CD14-positive monocyte (primary cell): ENCODE measurements at regions not wholly inside any gene's neighbourhood (a gene's known extent, or its start where the extent isn't known, plus 50 kb on each side); places are given as distances from the start of the nearest gene placed in this dataset.

Experiments used
- DNase-seq, 3 donors: peaks; one replicate each; pipeline ENCODE4 v3.0.0-alpha.2; 2011 to 2022
- H2AFZ ChIP-seq: 2 replicates; pipeline ENCODE4 v1.6.0; 2012; ENCODE audit warnings: mild to moderate bottlenecking, low read depth, low read length, inconsistent platforms; ENCODE audit not compliant: insufficient read depth, poor library complexity, severe bottlenecking
- H3K27ac ChIP-seq, 2 donors: 1 replicate in 1 of 2; 2 replicates in 1 of 2; pipeline ENCODE4 v1.5.1; 2012 to 2013; ENCODE audit warnings: low read length in 2 of 2, control low read depth in 1 of 2, inconsistent platforms in 1 of 2, low read depth in 1 of 2, mild to moderate bottlenecking in 1 of 2
- H3K27me3 ChIP-seq, 2 donors: one replicate each; pipeline versions ENCODE4 v1.6.0 to v1.6.1; 2011 to 2013; ENCODE audit warnings: low read length in 2 of 2; ENCODE audit not compliant: control insufficient read depth in 2 of 2, insufficient read depth in 2 of 2
- H3K36me3 ChIP-seq, 2 donors: replicated peaks in 1 of 2; 1 replicate in 1 of 2; 2 replicates in 1 of 2; pipeline versions ENCODE4 v1.5.1 to v1.6.1; 2012 to 2013; ENCODE audit warnings: low read length in 2 of 2, control low read depth in 1 of 2, inconsistent platforms in 1 of 2, mild to moderate bottlenecking in 1 of 2; ENCODE audit not compliant: insufficient read depth in 2 of 2, control insufficient read depth in 1 of 2
- H3K4me1 ChIP-seq, 2 donors: 1 replicate in 1 of 2; 2 replicates in 1 of 2; pipeline versions ENCODE4 v1.5.1 to v1.6.1; 2012 to 2013; ENCODE audit warnings: low read length in 2 of 2, control low read depth in 1 of 2, inconsistent platforms in 1 of 2, mild to moderate bottlenecking in 1 of 2, moderate library complexity in 1 of 2; ENCODE audit not compliant: insufficient read depth in 2 of 2, control insufficient read depth in 1 of 2
- H3K4me2 ChIP-seq: replicated peaks from 2 replicates; pipeline ENCODE3; 2012; ENCODE audit warnings: low read length, moderate library complexity, mild to moderate bottlenecking; ENCODE audit not compliant: poor library complexity, severe bottlenecking; ENCODE audit errors: extremely low read depth
- H3K4me3 ChIP-seq, 3 experiments: fragments of 200-600 bp in 1 of 3; sonication (generic) in 1 of 3; replicated peaks in 1 of 3; 1 replicate in 2 of 3; 2 replicates in 1 of 3; pipeline ENCODE4 v1.5.1; 2011 to 2013; ENCODE audit warnings: low read length in 3 of 3, mild to moderate bottlenecking in 3 of 3, control low read depth in 2 of 3, low read depth in 2 of 3, inconsistent platforms in 1 of 3, moderate library complexity in 1 of 3
- H3K79me2 ChIP-seq: 2 replicates; pipeline ENCODE4 v1.6.0; 2012; ENCODE audit warnings: mild to moderate bottlenecking, control low read depth, inconsistent platforms, low read length, moderate library complexity; ENCODE audit not compliant: insufficient read depth
- H3K9ac ChIP-seq: 2 replicates; pipeline ENCODE4 v1.6.0; 2017; ENCODE audit warnings: low read length, mild to moderate bottlenecking; ENCODE audit not compliant: insufficient read depth, poor library complexity, severe bottlenecking
- H3K9me3 ChIP-seq, 2 donors: replicated peaks in 1 of 2; 1 replicate in 1 of 2; 2 replicates in 1 of 2; pipeline versions ENCODE4 v1.5.1 to v1.6.1; 2012 to 2013; ENCODE audit warnings: low read length in 2 of 2, control low read depth in 1 of 2; ENCODE audit not compliant: control insufficient read depth in 1 of 2, insufficient read depth in 1 of 2
- H4K20me1 ChIP-seq: 2 replicates; pipeline ENCODE4 v1.6.0; 2012; ENCODE audit warnings: mild to moderate bottlenecking, low read length, control low read depth, moderate library complexity; ENCODE audit not compliant: insufficient read depth
- H3K27ac Mint-ChIP-seq, 7 donors: one replicate each; pipeline ENCODE4 v1.8.0; 2020; ENCODE audit warnings: mild to moderate bottlenecking in 7 of 7, mixed read lengths in 7 of 7, moderate library complexity in 6 of 7, inconsistent platforms in 2 of 7
- H3K27me3 Mint-ChIP-seq, 3 donors: one replicate each; pipeline ENCODE4 v1.8.0; 2021 to 2022; ENCODE audit warnings: low read depth in 3 of 3, mild to moderate bottlenecking in 3 of 3, mixed read lengths in 3 of 3, moderate library complexity in 3 of 3, inconsistent platforms in 1 of 3
- H3K36me3 Mint-ChIP-seq, 2 donors: one replicate each; pipeline ENCODE4 v1.8.0; 2020; ENCODE audit warnings: mixed read lengths in 2 of 2, inconsistent platforms in 1 of 2, mild to moderate bottlenecking in 1 of 2
- H3K4me1 Mint-ChIP-seq: one replicate; pipeline ENCODE4 v1.8.0; 2020; ENCODE audit warnings: mild to moderate bottlenecking, mixed read lengths
- H3K4me3 Mint-ChIP-seq, 2 donors: one replicate each; pipeline ENCODE4 v1.8.0; 2020; ENCODE audit warnings: mild to moderate bottlenecking in 2 of 2, mixed read lengths in 2 of 2, moderate library complexity in 1 of 2
- H3K9me3 Mint-ChIP-seq, 7 donors: one replicate each; pipeline ENCODE4 v1.8.0; 2020 to 2022; ENCODE audit warnings: mixed read lengths in 7 of 7, mild to moderate bottlenecking in 6 of 7, moderate library complexity in 6 of 7, inconsistent platforms in 2 of 7
- WGBS: methylation state at CpG from one replicate; pipeline ENCODE4 v1.1.5; 2013; ENCODE audit warnings: missing lambda C conversion rate; ENCODE audit not compliant: insufficient coverage; 5-methylcytosine and 5-hydroxymethylcytosine counted together
- intact Hi-C, 2 donors: fragments of 100-400 bp; cut with micrococcal nuclease; formaldehyde crosslinking; loops; one replicate each; pipeline versions ENCODE4 v1.15.0 to v1.15.1; 2023
- TF ChIP-seq, protein P1 (sequence below): fragments of 200-600 bp; IDR thresholded peaks from one replicate; pipeline ENCODE4 v1.8.0; 2022; ENCODE audit warnings: antibody characterized with exemption, mild to moderate bottlenecking

DNA sequence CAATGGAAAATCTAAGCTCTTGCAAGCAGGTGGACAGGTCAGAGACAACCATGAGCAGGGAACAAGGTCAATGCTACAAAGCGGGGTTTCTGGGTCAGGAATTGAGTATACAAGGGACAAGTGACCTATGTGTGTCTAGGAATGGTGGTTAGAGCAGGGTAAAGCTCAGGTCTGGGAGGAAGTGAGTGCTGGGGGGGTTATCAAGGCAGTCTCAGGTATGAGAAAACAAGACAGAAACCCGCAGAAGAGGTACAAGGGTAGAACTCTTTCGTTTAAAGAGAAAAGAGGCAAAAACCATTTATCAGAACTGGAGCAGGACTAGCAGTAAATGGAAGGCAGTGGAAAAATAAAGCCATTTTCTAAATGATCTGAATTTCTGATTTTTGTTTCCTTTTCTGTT, 298.4 kb downstream of the ALDH8A1 start:
- H3K9me3 Mint-ChIP-seq, result no peaks in the 10 kb centered on the region
- H3K4me1 Mint-ChIP-seq, result peaks cover 13% of the 10 kb centered on the region
- intact Hi-C loops, result no loop called here
- H3K27me3 Mint-ChIP-seq, result peaks cover 0 to 6% (median 5%) of the 10 kb centered on the region in 3 donors
- no peaks in the 10 kb centered on the region for H3K36me3 Mint-ChIP-seq
- Histone ChIP-seq H3K4me1 (peaks cover 5 to 14% of the 10 kb centered on the region in 2 donors), H3K9me3 (no peaks in the 10 kb centered on the region), H3K9ac (no peak overlapping the region), H3K79me2 (no peaks in the 10 kb centered on the region), H3K27me3 (no peaks in the 10 kb centered on the region), H3K36me3 (no peaks in the 10 kb centered on the region), H4K20me1 (no peaks in the 10 kb centered on the region), H2AFZ (no peak overlapping the region), H3K4me2 (no peak overlapping the region), H3K27ac (no peak overlapping the region), H3K4me3 (no peak overlapping the region)
- DNase-seq, result no peak
- TF ChIP-seq, protein P1, sequence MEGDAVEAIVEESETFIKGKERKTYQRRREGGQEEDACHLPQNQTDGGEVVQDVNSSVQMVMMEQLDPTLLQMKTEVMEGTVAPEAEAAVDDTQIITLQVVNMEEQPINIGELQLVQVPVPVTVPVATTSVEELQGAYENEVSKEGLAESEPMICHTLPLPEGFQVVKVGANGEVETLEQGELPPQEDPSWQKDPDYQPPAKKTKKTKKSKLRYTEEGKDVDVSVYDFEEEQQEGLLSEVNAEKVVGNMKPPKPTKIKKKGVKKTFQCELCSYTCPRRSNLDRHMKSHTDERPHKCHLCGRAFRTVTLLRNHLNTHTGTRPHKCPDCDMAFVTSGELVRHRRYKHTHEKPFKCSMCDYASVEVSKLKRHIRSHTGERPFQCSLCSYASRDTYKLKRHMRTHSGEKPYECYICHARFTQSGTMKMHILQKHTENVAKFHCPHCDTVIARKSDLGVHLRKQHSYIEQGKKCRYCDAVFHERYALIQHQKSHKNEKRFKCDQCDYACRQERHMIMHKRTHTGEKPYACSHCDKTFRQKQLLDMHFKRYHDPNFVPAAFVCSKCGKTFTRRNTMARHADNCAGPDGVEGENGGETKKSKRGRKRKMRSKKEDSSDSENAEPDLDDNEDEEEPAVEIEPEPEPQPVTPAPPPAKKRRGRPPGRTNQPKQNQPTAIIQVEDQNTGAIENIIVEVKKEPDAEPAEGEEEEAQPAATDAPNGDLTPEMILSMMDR, result no peak
- no peak overlapping the region for H3K27ac Mint-ChIP-seq
- H3K4me3 Mint-ChIP-seq, result no peak overlapping the region
- WGBS, result 100% methylated on average over 3 of the region's 3 CpGs

DNA sequence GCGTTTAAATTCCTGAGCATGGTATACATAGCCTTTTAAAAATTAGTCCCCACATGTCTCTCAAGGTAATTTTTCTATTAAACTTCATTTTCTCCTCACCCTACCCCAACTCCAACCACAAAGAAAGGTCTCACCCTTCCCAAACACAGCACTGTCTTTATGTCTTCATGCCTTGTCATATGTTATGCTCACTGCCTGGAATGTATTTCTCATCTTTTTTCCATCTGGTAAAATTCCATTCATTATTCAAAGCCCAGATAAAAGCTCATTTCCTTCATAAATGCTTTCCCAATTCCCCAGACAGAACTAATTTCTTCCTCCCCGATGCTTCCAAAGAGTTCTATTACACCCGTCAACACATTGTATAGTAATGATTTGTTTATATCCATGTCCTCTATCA, 302.0 kb downstream of the ALDH8A1 start:
- TF ChIP-seq, protein P1, result no peak

More for the DNA sequence above, 302.0 kb downstream of the ALDH8A1 start:
- H3K27me3 Mint-ChIP-seq, result peaks cover 2 to 4% (median 3%) of the 10 kb centered on the region in 3 donors
- H4K20me1 ChIP-seq, result no peaks in the 10 kb centered on the region
- no peak overlapping the region for H2AFZ ChIP-seq
- H3K4me1 ChIP-seq, result no peaks in the 10 kb centered on the region
- H3K79me2 ChIP-seq, result no peaks in the 10 kb centered on the region
- no peaks in the 10 kb centered on the region for H3K27me3 ChIP-seq
- 88% methylated on average over 1 of the region's 3 CpGs for WGBS
- H3K27ac Mint-ChIP-seq, result no peak overlapping the region
- H3K4me3 ChIP-seq, result no peak overlapping the region
- H3K36me3 Mint-ChIP-seq, result no peaks in the 10 kb centered on the region
- no peak overlapping the region for H3K4me3 Mint-ChIP-seq
- no peak overlapping the region for H3K9ac ChIP-seq
- no peaks in the 10 kb centered on the region for H3K4me1 Mint-ChIP-seq
- DNase-seq, result no peak
- intact Hi-C loops, result no loop called here
- no peaks in the 10 kb centered on the region for H3K36me3 ChIP-seq
- H3K4me2 ChIP-seq, result no peak overlapping the region
- no peaks in the 10 kb centered on the region for H3K9me3 Mint-ChIP-seq
- H3K9me3 ChIP-seq, result no peaks in the 10 kb centered on the region
- H3K27ac ChIP-seq, result no peak overlapping the region
